Cardiac fibroblast (primary cell): ENCODE measurements at regions not wholly inside any gene's neighbourhood (a gene's known extent, or its start where the extent isn't known, plus 50 kb on each side); places are given as distances from the start of the nearest gene placed in this dataset.

Source experiments
- DNase-seq, 2 donors: peaks; one replicate each; pipeline versions ENCODE4 v3.0.0 to v3.0.0-alpha.2; 2010; ENCODE audit warnings: low read depth in 2 of 2
- H3K4me3 ChIP-seq, 2 donors: replicated peaks in 1 of 2; 1 replicate in 1 of 2; 2 replicates in 1 of 2; pipeline ENCODE4 v1.5.1; 2011; ENCODE audit warnings: low read depth in 2 of 2, low read length in 2 of 2, mild to moderate bottlenecking in 2 of 2, moderate library complexity in 1 of 2
- TF ChIP-seq, protein P1 (sequence below): IDR thresholded peaks from one replicate; pipeline ENCODE4 v1.5.1; 2011; ENCODE audit warnings: low read depth, mild to moderate bottlenecking, low read length, inconsistent platforms

GRCh38 chr15:57767481-57767880 lies 61.0 kb downstream of the POLR2M start:
- TF ChIP-seq, protein P1, sequence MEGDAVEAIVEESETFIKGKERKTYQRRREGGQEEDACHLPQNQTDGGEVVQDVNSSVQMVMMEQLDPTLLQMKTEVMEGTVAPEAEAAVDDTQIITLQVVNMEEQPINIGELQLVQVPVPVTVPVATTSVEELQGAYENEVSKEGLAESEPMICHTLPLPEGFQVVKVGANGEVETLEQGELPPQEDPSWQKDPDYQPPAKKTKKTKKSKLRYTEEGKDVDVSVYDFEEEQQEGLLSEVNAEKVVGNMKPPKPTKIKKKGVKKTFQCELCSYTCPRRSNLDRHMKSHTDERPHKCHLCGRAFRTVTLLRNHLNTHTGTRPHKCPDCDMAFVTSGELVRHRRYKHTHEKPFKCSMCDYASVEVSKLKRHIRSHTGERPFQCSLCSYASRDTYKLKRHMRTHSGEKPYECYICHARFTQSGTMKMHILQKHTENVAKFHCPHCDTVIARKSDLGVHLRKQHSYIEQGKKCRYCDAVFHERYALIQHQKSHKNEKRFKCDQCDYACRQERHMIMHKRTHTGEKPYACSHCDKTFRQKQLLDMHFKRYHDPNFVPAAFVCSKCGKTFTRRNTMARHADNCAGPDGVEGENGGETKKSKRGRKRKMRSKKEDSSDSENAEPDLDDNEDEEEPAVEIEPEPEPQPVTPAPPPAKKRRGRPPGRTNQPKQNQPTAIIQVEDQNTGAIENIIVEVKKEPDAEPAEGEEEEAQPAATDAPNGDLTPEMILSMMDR = no peak
- H3K4me3 ChIP-seq = no peak overlapping the region

DNA sequence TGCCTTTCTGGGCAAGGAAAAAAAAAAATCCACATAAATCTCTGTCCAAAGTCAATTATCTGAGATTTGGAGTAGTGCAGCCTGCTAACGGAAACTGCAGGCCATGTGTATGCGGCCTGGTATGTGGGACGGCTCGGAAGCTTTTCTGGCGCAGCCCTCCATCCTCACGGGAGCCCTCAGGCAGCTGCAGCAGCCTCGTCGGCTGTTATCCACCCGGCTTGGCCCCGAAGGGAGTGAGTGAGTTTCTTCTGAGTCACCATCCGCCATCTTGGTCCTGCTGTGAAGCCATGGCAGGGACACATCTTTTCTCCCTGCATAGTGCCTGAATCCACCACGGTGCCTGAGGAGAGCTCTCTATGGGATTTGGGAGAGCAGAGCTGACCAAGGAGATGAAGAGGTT lies 62.8 kb downstream of the POLR2M start:
- no peak overlapping the region for H3K4me3 ChIP-seq
- TF ChIP-seq, protein P1 = no peak
- peak; percentile 89 to 91 for DNase-seq

More at GRCh38 chr15:57767481-57767880, 61.0 kb downstream of the POLR2M start:
- DNase-seq = no peak

GRCh38 chr15:57770495-57770894 lies 64.0 kb downstream of the POLR2M start:
- no peak overlapping the region for H3K4me3 ChIP-seq
- no peak for DNase-seq
- TF ChIP-seq, protein P1 = no peak

DNA sequence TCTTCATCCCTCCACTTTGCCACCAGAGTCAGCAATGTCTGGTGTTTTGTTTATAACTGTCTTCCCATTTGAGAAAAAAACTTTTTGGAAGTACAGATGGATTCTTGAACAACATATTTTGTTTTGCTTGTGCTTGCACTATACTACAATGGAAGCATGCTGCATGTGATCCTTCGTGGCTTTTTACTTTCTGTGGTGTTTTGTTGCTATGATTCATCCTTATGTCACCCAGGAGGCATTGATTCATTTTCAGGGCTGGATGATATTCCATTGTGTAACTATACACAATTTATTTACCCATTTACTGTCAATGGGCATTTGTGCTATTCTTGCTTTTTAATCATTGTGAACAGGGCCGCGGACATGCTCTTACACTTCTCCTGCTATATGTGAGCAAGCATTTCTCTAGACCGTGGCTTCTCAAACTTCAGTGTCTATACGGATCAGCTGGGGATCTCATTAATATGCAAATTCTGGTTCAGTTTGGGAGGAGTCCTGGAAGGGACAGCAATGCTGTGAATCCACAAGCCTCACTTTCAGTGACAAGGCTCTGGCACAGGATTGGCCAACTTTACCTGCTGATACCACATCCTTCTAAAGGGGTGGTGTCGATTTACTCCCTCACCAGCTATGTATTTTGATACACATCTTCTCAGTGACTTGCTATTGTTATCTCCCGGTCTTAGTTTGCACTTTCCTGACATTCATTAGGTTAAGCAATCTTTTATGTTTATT lies 65.9 kb downstream of the POLR2M start:
- peak; percentile 12 to 80 for DNase-seq
- TF ChIP-seq, protein P1 = no peak
- no peak overlapping the region for H3K4me3 ChIP-seq

DNA sequence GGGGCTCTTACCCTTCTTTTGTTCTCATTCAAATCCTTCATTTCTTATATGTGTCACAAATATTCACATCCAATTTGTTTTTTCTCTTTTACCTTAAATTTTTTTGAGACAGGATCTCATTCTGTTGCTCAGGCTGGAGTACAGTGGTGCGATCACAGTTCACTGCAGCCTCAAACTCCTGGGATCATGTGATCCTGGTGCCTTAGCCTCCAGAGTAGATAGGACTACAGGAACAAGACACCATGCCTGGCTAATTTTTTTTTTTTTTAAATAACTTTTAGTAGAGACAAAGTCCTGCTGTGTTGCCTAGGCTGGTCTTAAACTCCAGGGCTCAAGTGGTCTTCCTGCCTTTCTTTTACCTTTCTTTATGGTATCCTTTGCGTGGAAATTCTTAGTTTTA lies 66.5 kb downstream of the POLR2M start:
- H3K4me3 ChIP-seq = no peak overlapping the region
- TF ChIP-seq, protein P1 = no peak
- DNase-seq = no peak

GRCh38 chr15:57777003-57777402 lies 70.5 kb downstream of the POLR2M start:
- H3K4me3 ChIP-seq = no peak overlapping the region
- DNase-seq = no peak
- TF ChIP-seq, protein P1 = no peak

- H3K4me3 ChIP-seq = no peak overlapping the region
- TF ChIP-seq, protein P1 = no peak
- DNase-seq = no peak
Measured at GRCh38 chr15:57780471-57780870, 74.0 kb downstream of the POLR2M start.
